ENCODE measurements at regions not wholly inside any gene's neighbourhood (a gene's known extent, or its start where the extent isn't known, plus 50 kb on each side); places are given as distances from the start of the nearest gene placed in this dataset.

DNA sequence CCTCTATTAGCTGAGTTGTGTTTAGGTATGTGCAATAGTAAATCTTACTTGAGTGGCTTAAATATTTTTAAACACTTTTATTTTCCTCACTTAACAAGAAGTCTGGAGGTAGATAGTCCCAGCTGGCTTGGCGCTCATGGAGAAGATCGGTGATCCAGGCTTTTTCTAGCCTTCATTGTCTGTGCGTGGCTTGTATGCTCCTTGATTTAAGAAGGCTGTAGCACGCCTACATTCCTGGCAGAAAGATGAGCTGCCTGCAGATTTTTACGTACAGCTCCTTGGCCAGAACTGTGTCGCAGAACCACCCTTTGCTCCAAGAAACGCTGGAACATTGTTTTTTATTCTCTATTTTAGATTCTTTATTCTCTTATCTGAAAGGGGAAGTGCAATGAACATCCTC, 284.1 kb downstream of the KIF20B start:
- TF ChIP-seq, protein P1, sequence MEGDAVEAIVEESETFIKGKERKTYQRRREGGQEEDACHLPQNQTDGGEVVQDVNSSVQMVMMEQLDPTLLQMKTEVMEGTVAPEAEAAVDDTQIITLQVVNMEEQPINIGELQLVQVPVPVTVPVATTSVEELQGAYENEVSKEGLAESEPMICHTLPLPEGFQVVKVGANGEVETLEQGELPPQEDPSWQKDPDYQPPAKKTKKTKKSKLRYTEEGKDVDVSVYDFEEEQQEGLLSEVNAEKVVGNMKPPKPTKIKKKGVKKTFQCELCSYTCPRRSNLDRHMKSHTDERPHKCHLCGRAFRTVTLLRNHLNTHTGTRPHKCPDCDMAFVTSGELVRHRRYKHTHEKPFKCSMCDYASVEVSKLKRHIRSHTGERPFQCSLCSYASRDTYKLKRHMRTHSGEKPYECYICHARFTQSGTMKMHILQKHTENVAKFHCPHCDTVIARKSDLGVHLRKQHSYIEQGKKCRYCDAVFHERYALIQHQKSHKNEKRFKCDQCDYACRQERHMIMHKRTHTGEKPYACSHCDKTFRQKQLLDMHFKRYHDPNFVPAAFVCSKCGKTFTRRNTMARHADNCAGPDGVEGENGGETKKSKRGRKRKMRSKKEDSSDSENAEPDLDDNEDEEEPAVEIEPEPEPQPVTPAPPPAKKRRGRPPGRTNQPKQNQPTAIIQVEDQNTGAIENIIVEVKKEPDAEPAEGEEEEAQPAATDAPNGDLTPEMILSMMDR (IDR thresholded peaks at IDR 0.05) = no peak
- TF ChIP-seq POLR2A (IDR thresholded peaks at IDR 0.05) (no peak), POLR2AphosphoS5 (IDR thresholded peaks at IDR 0.05) (no peak)
